AG09319 (cell line): ENCODE measurements at regions not wholly inside any gene's neighbourhood (a gene's known extent, or its start where the extent isn't known, plus 50 kb on each side); places are given as distances from the start of the nearest gene placed in this dataset.
"Not testable (repeated sequence)": the region's sequence is repeated elsewhere in the genome, so short reads cannot be mapped to it uniquely, and the experiment has no call there.

Experiments used
- DNase-seq: peaks from one replicate; pipeline ENCODE4 v3.0.0-alpha.2; 2010; ENCODE audit warnings: low read depth; ENCODE audit errors: extremely low read depth
- TF ChIP-seq, protein P1 (sequence below): IDR thresholded peaks from 2 replicates; pipeline ENCODE4 v1.5.1; 2011; ENCODE audit warnings: low read depth, mild to moderate bottlenecking, inconsistent platforms, low read length, moderate library complexity

DNA sequence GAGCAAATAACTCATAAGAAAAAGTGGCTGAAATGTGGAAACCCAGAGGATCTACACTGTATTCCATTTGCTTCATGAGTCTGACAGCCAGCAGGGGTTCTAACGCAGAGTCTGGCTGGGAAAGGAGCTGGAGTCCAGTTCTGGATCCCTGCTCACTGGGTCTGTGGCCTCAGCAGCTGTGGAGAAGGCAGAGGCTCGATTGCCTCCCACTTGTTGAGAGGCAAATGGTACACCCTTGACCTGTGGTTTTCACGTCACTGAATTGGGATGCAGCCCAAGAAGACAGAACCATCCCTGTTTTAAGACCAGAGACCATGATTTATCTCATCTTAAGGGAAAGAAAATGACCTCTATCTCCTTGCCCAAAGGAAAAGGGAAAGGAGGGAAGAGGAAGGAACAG, 147.0 kb upstream of the NOCT start:
- DNase-seq: no peak
- TF ChIP-seq, protein P1, sequence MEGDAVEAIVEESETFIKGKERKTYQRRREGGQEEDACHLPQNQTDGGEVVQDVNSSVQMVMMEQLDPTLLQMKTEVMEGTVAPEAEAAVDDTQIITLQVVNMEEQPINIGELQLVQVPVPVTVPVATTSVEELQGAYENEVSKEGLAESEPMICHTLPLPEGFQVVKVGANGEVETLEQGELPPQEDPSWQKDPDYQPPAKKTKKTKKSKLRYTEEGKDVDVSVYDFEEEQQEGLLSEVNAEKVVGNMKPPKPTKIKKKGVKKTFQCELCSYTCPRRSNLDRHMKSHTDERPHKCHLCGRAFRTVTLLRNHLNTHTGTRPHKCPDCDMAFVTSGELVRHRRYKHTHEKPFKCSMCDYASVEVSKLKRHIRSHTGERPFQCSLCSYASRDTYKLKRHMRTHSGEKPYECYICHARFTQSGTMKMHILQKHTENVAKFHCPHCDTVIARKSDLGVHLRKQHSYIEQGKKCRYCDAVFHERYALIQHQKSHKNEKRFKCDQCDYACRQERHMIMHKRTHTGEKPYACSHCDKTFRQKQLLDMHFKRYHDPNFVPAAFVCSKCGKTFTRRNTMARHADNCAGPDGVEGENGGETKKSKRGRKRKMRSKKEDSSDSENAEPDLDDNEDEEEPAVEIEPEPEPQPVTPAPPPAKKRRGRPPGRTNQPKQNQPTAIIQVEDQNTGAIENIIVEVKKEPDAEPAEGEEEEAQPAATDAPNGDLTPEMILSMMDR: no peak

DNA sequence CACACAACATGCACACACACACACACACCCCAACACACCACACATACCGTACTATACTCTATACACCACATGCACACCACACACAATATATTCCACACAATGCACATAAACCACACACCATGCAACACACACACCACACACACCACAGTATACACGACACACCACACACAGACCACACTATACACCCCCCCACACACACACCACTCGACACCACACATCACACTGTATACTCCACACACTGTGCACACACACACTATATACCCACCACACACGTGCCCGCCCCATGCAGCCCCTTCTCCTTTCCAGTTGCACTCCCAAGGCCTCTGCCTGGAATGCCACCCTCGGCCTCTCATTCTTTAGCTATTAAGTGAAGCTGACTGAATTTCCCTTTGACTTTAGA, 148.2 kb upstream of the NOCT start:
- TF ChIP-seq, protein P1: no peak
- no peak for DNase-seq

DNA sequence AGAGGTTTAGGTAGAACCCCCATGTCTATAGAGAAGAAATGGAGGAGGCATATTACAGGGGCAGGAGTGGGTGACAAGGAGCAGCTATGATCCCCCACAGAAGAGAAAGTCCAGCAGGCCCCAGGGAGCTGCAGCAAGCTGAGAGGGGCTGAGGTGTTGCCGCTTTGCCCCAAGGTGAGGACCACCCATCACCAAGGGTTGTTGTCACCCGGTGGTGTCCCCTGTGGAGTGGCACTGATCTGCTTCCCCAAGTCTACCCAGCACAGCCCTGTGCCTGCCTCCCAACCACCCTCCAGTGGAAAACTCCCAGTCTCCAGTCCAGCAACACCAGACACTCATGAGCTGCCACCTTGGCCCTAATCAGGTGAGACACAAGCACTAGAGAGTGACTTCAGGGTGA, 149.3 kb upstream of the NOCT start:
- DNase-seq: no peak
- TF ChIP-seq, protein P1: no peak

DNA sequence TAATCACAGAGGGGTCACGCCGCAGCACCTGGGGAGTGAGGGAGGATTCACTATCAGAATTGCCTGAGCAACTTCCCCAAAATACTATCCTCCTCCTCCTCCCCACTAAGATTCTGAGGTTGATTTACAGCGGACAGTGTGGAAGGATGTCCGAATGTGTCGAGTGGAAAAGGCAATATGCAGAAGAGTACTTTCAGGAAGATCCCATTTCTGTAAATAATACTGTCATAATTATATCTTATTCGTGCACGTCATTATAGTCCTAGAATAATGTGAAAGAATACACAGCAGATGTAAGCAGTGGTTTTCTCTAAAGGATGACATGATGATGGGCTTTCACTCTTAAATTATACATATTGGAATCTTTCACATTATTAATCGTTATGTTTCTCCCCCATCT, 149.8 kb upstream of the NOCT start:
- TF ChIP-seq, protein P1: no peak
- no peak for DNase-seq

DNA sequence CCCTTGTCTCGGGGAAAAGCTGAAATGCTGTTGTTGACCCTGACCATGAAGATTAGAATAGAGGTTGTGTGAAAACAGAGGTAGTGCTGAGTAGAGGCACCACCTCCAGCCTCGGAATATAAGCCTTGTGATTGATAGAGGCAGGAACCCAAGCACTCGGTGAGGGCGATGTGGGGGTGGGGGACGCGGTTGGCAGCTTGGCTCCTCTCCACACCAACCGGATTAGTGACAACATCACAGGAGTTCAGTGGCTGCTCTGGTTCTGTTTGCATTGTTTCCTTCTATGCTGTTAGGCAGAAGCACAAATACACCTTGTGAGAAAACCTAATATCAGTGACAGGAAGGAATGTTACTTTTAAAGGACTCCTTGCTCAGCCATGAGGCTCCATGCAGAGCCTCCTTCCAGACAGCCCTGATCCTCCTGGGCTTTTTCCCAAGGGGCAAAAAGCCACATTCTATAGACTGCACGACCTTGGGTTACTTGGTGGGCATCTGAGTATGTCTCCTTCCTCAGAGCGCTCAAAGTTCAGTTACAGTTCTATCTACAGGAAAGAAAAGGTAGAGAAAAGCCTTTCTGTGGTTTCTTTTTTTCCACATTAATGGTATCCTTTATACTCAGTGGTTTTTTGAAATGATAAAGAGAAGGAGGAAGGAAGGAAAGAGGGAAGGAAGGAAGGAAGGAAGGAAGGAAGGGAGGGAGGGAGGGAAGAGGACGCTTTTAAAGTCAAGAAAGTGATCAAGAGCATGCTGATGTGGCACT, 150.4 kb upstream of the NOCT start:
- TF ChIP-seq, protein P1: no peak
- no peak for DNase-seq

DNA sequence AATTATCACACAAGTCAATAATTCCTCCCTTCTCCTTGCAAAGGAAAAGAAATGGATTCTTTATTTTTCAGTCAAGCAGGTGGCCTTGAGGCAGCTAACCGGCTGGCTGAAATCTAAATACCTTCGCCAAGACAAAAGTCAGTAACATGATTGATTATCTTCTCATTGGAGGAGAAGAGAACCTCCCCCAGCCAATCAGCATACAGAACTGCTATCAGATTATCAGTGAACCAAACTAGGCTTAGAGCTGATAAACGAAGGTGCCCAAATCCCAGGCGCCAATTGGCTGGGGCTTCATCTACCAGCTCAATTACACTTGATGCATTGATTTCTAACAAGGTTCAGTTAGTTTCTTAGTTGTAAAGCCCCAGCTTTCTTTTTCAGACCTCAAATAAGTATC, 152.4 kb upstream of the NOCT start:
- DNase-seq: no peak
- TF ChIP-seq, protein P1: no peak

DNA sequence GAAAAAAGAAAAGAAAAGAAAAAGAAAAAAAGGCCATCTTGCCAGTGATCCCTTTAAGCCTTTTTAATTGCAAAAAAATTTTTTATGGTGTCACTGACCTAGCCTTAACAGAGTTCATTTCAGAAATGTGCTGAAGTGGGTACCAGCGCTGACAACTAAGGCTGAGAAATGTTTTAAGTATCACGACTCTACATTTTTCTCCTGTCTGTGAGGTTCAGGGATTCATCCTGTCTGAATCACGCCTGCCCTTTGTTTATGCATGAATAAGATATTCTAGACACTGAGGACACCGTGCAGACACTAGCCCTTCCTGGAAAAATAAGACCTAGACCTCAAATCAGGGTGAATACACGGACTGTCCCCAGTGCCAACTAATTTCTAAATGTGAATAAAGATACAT, 154.4 kb upstream of the NOCT start:
- DNase-seq: no peak
- TF ChIP-seq, protein P1: no peak

DNA sequence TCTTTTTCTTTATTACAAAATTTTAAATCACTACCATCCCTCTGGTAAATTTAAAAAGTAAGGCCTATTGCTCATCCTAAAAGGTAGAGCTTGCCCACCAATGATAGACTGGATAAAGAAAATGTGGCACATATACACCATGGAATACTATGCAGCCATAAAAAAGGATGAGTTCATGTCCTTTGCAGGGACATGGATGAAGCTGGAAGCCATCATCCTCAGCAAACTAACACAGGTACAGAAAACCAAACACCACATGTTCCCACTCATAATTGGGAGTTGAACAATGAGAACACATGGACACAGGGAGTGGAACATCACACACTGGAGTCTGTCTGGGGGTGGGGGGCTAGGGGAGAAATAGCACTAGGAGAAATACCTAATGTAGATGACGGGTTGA, 155.2 kb upstream of the NOCT start:
- DNase-seq: not testable (repeated sequence)
